HUES48 (cell line): ENCODE measurements at regions not wholly inside any gene's neighbourhood (a gene's known extent, or its start where the extent isn't known, plus 50 kb on each side); places are given as distances from the start of the nearest gene placed in this dataset.

Experiments used
- H3K27ac ChIP-seq: one replicate; pipeline ENCODE4 v1.7.0; 2013; ENCODE audit warnings: low read depth, low read length, inconsistent platforms
- H3K27me3 ChIP-seq: 2 replicates; pipeline ENCODE4 v1.6.1; 2013; ENCODE audit warnings: mild to moderate bottlenecking, low read length; ENCODE audit not compliant: control insufficient read depth, insufficient read depth
- H3K36me3 ChIP-seq: 2 replicates; pipeline ENCODE4 v1.6.1; 2013; ENCODE audit warnings: low read length; ENCODE audit not compliant: control insufficient read depth, insufficient read depth
- H3K4me1 ChIP-seq: 2 replicates; pipeline ENCODE4 v1.6.1; 2013; ENCODE audit warnings: mild to moderate bottlenecking, low read length; ENCODE audit not compliant: control insufficient read depth, insufficient read depth
- H3K4me3 ChIP-seq: 2 replicates; pipeline ENCODE4 v1.5.1; 2013; ENCODE audit warnings: mild to moderate bottlenecking, low read depth, low read length
- H3K9ac ChIP-seq: 2 replicates; pipeline ENCODE4 v1.6.1; 2013; ENCODE audit warnings: mild to moderate bottlenecking, low read depth, low read length, moderate library complexity
- H3K9me3 ChIP-seq: 2 replicates; pipeline ENCODE4 v1.6.1; 2013; ENCODE audit warnings: low read length; ENCODE audit not compliant: control insufficient read depth, insufficient read depth

GRCh38 chr2:120567128-120567527 lies 168.5 kb upstream of the GLI2 start:
- H3K27me3 ChIP-seq = peaks cover 17% of the 10 kb centered on the region

GRCh38 chr2:120568089-120568974 lies 167.3 kb upstream of the GLI2 start:
- peaks cover 29% of the 10 kb centered on the region for H3K27me3 ChIP-seq

More at GRCh38 chr2:120567128-120567527, 168.5 kb upstream of the GLI2 start:
- Histone ChIP-seq H3K9ac (no peak overlapping the region), H3K27ac (no peak overlapping the region), H3K9me3 (no peaks in the 10 kb centered on the region), H3K36me3 (no peaks in the 10 kb centered on the region), H3K4me3 (no peak overlapping the region), H3K4me1 (peaks cover 8% of the 10 kb centered on the region)

GRCh38 chr2:120568975-120569268 lies 166.7 kb upstream of the GLI2 start:
- Histone ChIP-seq H3K9ac (no peak overlapping the region), H3K36me3 (no peaks in the 10 kb centered on the region), H3K4me1 (peaks cover 8% of the 10 kb centered on the region), H3K27ac (no peak overlapping the region), H3K4me3 (no peak overlapping the region), H3K27me3 (peaks cover 35% of the 10 kb centered on the region), H3K9me3 (no peaks in the 10 kb centered on the region)

More at GRCh38 chr2:120568089-120568974, 167.3 kb upstream of the GLI2 start:
- Histone ChIP-seq H3K27ac (no peak overlapping the region), H3K4me1 (peaks cover 8% of the 10 kb centered on the region), H3K4me3 (no peak overlapping the region), H3K9me3 (no peaks in the 10 kb centered on the region), H3K36me3 (no peaks in the 10 kb centered on the region), H3K9ac (no peak overlapping the region)

- Histone ChIP-seq H3K4me3 (no peak overlapping the region), H3K36me3 (no peaks in the 10 kb centered on the region), H3K27ac (no peak overlapping the region), H3K4me1 (peaks cover 5% of the 10 kb centered on the region; the same call in 1 of the 2 replicates), H3K9ac (no peak overlapping the region), H3K9me3 (no peaks in the 10 kb centered on the region), H3K27me3 (peaks cover 46% of the 10 kb centered on the region)
These were observed 165.7 kb upstream of the GLI2 start for GRCh38 chr2:120570001-120570400.

DNA sequence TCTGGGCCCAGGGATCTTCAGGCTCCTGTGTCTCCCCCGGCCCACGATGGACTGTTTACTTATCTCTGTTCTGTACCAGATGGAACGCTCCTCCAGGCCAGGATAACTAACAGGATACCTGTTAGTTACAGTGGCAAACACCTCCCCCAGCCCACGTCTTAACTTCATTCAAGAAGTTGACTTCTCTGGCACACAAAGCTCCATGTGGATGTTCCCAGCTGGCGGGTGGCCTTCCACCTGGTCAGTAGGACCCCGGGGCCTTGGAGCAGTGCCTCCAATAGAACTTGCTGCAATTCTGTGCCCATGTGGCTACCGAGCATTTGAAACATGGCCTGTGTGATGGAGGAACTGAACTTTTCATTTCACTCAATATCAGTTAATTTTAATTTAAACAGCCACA lies 165.1 kb upstream of the GLI2 start:
- Histone ChIP-seq H3K4me1 (peaks cover 9% of the 10 kb centered on the region), H3K9me3 (no peaks in the 10 kb centered on the region), H3K4me3 (no peak overlapping the region), H3K36me3 (no peaks in the 10 kb centered on the region), H3K9ac (no peak overlapping the region), H3K27me3 (peaks cover 51% of the 10 kb centered on the region), H3K27ac (no peak overlapping the region)

DNA sequence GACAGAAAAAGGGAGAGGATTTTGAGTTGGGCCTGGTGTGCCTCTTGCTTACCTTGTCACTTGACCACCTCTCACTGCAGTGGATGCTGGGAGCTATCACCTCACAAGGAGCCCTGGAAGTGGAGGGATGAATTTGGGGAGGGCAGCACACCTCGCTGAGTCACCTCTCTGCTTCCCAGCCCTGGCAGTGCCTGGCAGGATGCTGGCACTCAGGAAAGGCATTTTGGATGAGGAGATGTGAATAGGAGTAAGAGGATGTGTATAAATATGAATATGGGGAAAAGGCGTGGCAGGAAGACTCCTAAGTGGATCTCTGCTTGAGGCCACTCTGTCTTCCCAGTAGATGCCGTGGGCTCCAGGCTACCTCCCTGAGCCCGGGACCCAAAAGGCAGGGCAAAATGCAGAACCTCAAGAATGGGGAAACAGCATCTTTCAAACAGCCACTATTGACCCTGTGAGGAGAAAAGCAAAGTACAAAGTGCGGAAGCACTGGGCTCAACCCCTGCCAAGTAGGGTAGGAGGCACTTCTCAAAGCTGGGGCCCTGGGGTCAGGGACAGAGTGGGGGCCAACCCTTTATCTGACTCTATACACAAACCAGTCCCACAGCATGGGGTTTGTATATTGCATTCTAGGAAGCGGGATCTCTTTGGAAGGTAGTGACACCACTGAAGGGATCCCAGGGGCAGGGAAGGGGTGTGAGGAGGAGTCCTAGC lies 164.5 kb upstream of the GLI2 start:
- H3K4me1 ChIP-seq = peaks cover 15% of the 10 kb centered on the region
- H3K9ac ChIP-seq = no peak overlapping the region
- H3K27me3 ChIP-seq = peaks cover 58% of the 10 kb centered on the region
- H3K9me3 ChIP-seq = no peaks in the 10 kb centered on the region
- no peak overlapping the region for H3K4me3 ChIP-seq
- no peaks in the 10 kb centered on the region for H3K36me3 ChIP-seq
- no peak overlapping the region for H3K27ac ChIP-seq

GRCh38 chr2:120572226-120572625 lies 163.4 kb upstream of the GLI2 start:
- no peaks in the 10 kb centered on the region for H3K36me3 ChIP-seq
- no peak overlapping the region for H3K9ac ChIP-seq
- no peak overlapping the region for H3K27ac ChIP-seq
- no peaks in the 10 kb centered on the region for H3K9me3 ChIP-seq
- H3K4me1 ChIP-seq = peaks cover 18% of the 10 kb centered on the region
- peaks cover 68% of the 10 kb centered on the region for H3K27me3 ChIP-seq
- H3K4me3 ChIP-seq = no peak overlapping the region

DNA sequence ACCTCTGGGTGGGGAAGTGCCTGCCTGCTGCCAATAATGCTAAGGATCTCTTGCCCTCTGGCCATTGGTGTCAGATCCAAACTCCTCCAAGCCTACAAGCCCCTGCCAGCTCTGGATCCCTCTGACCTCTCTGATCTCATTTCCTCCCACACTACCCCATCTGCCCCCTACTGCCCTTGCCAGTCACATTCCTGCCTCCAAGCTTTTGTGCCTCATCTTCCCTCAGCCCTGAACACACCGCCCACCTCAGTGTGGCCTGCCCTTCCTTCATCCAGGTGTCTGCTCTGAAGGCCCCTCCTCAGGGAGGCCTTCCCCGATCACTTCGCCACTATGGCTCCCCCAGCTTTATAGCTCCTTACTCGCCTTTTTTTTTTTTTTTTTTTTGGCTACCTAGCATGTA lies 161.0 kb upstream of the GLI2 start:
- Histone ChIP-seq H3K27me3 (peaks cover 88% of the 10 kb centered on the region), H3K4me1 (peaks cover 18% of the 10 kb centered on the region)

GRCh38 chr2:120575966-120576365 lies 159.7 kb upstream of the GLI2 start:
- Histone ChIP-seq H3K4me3 (no peak overlapping the region), H3K27me3 (peaks cover 100% of the 10 kb centered on the region), H3K36me3 (no peaks in the 10 kb centered on the region), H3K4me1 (peaks cover 18% of the 10 kb centered on the region), H3K9me3 (no peaks in the 10 kb centered on the region), H3K9ac (no peak overlapping the region), H3K27ac (no peak overlapping the region)

More for the DNA sequence above, 161.0 kb upstream of the GLI2 start:
- no peaks in the 10 kb centered on the region for H3K9me3 ChIP-seq
- H3K27ac ChIP-seq = no peak overlapping the region
- no peak overlapping the region for H3K9ac ChIP-seq
- no peaks in the 10 kb centered on the region for H3K36me3 ChIP-seq
- H3K4me3 ChIP-seq = no peak overlapping the region

GRCh38 chr2:120576509-120577474 lies 158.9 kb upstream of the GLI2 start:
- Histone ChIP-seq H3K4me3 (peak overlapping the region; percentile 36), H3K27me3 (peaks cover 95% of the 10 kb centered on the region), H3K9ac (no peak overlapping the region), H3K36me3 (no peaks in the 10 kb centered on the region), H3K9me3 (no peaks in the 10 kb centered on the region), H3K4me1 (peaks cover 18% of the 10 kb centered on the region), H3K27ac (no peak overlapping the region)
